Progenitor cell of endocrine pancreas (in vitro differentiated cells): ENCODE measurements at regions not wholly inside any gene's neighbourhood (a gene's known extent, or its start where the extent isn't known, plus 50 kb on each side); places are given as distances from the start of the nearest gene placed in this dataset.

Experiments
- DNase-seq: peaks from one replicate; pipeline ENCODE4 v3.0.0; 2021; ENCODE audit warnings: low spot score; ENCODE audit not compliant: unreplicated experiment
- H3K27ac Mint-ChIP-seq: 2 replicates; pipeline ENCODE4 v1.8.0; 2021; ENCODE audit warnings: mild to moderate bottlenecking, moderate library complexity, mixed read lengths
- H3K27me3 Mint-ChIP-seq: 2 replicates; pipeline ENCODE4 v1.8.0; 2021; ENCODE audit warnings: mixed read lengths
- H3K36me3 Mint-ChIP-seq: 2 replicates; pipeline ENCODE4 v1.8.0; 2022; ENCODE audit warnings: mixed read lengths; ENCODE audit not compliant: insufficient read depth
- H3K4me1 Mint-ChIP-seq: 2 replicates; pipeline ENCODE4 v1.8.0; 2021; ENCODE audit warnings: low read depth, mixed read lengths
- H3K4me3 Mint-ChIP-seq: 2 replicates; pipeline ENCODE4 v1.8.0; 2021; ENCODE audit warnings: low read depth, mild to moderate bottlenecking, moderate library complexity, mixed read lengths
- H3K9me3 Mint-ChIP-seq: 2 replicates; pipeline ENCODE4 v1.8.0; 2021; ENCODE audit warnings: low read depth, mixed read lengths
- CTCF ChIP-seq: fragments of 200-600 bp; sonication (generic); IDR thresholded peaks from one replicate; pipeline ENCODE4 v1.5.0; 2021; ENCODE audit warnings: antibody characterized with exemption, mild to moderate bottlenecking; ENCODE audit not compliant: unreplicated experiment

DNA sequence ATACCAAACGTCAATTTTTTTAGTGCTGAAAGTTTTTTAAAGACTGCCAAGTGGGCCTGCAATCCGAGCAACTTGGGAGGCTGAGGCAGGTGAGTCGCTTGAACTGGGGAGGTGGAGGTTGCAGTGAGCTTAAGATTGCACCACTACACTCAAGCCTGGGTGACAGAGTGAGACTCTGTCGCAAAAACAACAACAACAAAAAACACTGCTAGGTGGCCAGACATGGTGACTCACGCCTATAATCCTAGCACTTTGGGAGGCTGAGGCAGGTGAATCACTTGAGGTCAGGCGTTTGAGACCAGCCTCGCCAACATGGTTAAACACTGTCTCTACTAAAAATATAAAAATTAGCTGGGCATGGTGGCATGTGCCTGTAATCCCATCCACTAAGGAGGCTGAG, 202.8 kb upstream of the COPS8 start:
- H3K4me1 Mint-ChIP-seq, result no peaks in the 10 kb centered on the region
- no peak for DNase-seq
- H3K27ac Mint-ChIP-seq, result no peak overlapping the region
- no peak for TF ChIP-seq CTCF
- no peaks in the 10 kb centered on the region for H3K36me3 Mint-ChIP-seq
- H3K27me3 Mint-ChIP-seq, result peaks cover 54% of the 10 kb centered on the region
- H3K9me3 Mint-ChIP-seq, result peaks cover 7% of the 10 kb centered on the region
- H3K4me3 Mint-ChIP-seq, result no peak overlapping the region

DNA sequence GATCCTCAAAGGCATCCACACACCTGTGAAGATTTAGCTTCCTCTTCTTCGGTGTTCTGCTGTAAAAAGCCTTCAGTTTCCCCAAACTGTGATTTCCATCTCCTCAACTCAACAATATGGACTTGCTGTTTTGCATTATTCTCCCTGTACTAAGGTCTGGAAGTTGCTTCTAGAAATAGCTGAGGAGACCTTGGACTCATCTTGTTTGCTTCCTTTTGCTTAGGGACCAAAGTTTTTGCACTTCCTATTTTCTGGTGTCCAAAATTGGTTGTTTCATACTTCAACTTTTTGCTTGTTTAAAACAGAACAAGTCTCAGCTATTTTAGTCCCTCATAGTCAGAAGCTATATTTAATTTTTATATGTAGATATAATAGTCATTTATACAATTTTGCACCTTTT, 201.9 kb upstream of the COPS8 start:
- Mint-ChIP-seq H3K27ac (no peak overlapping the region), H3K36me3 (no peaks in the 10 kb centered on the region), H3K9me3 (peaks cover 7% of the 10 kb centered on the region), H3K4me1 (peaks cover under 1% of the 10 kb centered on the region), H3K27me3 (peaks cover 58% of the 10 kb centered on the region), H3K4me3 (no peak overlapping the region)
- TF ChIP-seq CTCF, result no peak
- DNase-seq, result no peak

DNA sequence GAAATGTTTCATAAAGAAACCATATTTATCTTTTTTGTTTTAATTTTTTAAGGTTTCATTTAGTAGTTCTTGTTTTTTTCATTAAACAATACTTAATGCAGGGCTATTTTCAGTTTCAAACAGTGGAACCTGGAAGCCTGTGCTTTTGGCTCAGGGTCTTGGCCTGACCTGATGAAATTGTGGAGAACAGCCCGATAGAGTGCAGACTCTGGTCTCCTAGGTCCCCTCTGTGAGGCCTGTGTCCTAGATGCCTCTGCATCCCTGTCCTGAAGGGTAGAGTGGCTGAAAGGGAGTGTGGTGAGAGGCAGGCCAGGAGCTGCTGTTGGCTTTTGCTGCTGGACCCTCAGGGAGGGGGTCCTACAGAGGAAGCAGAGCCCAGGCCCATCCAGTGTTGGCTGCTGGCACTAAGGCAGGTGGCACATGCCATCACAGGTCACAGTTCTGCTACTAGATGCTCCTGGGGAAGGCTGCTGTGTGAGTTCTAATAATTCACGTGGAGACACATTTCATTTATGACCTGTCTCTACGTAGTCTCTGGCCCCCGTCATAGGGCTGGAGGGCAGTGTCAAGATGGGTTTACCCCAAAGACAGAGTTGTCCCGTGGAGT, 201.0 kb upstream of the COPS8 start:
- DNase-seq, result no peak
- H3K4me1 Mint-ChIP-seq, result peaks cover 5% of the 10 kb centered on the region
- no peaks in the 10 kb centered on the region for H3K36me3 Mint-ChIP-seq

DNA sequence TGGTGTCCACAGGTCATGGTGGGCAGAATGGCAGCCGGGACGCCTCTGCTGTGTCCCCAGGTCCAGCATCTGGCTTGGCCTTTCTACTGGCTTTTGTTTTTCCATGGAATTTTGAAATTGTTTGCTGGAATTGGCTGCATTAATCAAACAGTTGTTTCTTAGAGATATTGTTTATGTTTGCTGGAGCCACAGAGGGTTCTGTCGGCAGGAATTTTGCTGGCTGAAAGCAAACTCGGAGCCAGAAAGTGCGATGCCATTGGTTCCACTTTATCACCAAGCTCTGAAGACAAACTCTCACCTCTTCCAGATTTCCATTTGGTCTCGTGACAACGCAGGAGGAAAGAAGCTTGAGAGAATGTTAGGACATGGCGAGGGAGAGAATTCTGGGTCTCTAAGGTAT, 199.2 kb upstream of the COPS8 start:
- Mint-ChIP-seq H3K9me3 (peaks cover 7% of the 10 kb centered on the region), H3K36me3 (no peaks in the 10 kb centered on the region), H3K27me3 (peaks cover 74% of the 10 kb centered on the region), H3K4me3 (no peak overlapping the region), H3K4me1 (peaks cover 5% of the 10 kb centered on the region), H3K27ac (no peak overlapping the region)
- TF ChIP-seq CTCF, result no peak
- DNase-seq, result no peak

More for the DNA sequence above, 201.0 kb upstream of the COPS8 start:
- TF ChIP-seq CTCF, result no peak
- peaks cover 7% of the 10 kb centered on the region for H3K9me3 Mint-ChIP-seq
- no peak overlapping the region for H3K4me3 Mint-ChIP-seq
- H3K27ac Mint-ChIP-seq, result no peak overlapping the region
- peaks cover 59% of the 10 kb centered on the region for H3K27me3 Mint-ChIP-seq

DNA sequence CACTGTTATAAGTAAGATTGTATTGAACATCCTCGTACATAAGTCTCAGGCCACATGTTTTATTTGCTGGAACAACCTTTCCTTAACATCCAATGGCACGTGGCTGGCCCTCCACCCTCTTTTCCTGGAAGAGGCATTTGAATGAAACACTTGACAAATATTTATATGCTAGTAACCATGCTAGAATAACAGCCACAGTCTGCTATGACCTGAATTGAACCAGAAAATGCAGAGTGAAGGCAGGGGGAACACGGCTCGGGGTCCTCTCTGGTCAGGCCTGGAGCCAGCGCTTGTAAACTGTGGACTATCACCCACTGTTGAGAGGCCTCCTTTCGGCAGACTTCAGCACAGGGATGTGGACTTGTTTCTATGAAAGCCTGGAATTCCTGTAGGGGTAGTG, 198.2 kb upstream of the COPS8 start:
- DNase-seq, result no peak
- H3K27ac Mint-ChIP-seq, result no peak overlapping the region

More for the DNA sequence above, 198.2 kb upstream of the COPS8 start:
- Mint-ChIP-seq H3K9me3 (no peaks in the 10 kb centered on the region), H3K36me3 (no peaks in the 10 kb centered on the region), H3K4me3 (no peak overlapping the region), H3K27me3 (peaks cover 77% of the 10 kb centered on the region), H3K4me1 (peaks cover 5% of the 10 kb centered on the region)
- TF ChIP-seq CTCF, result no peak
